Inflammatory macrophage (primary cell): ENCODE measurements at regions not wholly inside any gene's neighbourhood (a gene's known extent, or its start where the extent isn't known, plus 50 kb on each side); places are given as distances from the start of the nearest gene placed in this dataset.
A peak's percentile ranks its signal among the peaks of the same experiment; 100 is the strongest.

Experiments used
- DNase-seq, 2 donors: peaks; one replicate each; pipeline ENCODE4 v3.0.0-alpha.2; 2020 to 2022

DNA sequence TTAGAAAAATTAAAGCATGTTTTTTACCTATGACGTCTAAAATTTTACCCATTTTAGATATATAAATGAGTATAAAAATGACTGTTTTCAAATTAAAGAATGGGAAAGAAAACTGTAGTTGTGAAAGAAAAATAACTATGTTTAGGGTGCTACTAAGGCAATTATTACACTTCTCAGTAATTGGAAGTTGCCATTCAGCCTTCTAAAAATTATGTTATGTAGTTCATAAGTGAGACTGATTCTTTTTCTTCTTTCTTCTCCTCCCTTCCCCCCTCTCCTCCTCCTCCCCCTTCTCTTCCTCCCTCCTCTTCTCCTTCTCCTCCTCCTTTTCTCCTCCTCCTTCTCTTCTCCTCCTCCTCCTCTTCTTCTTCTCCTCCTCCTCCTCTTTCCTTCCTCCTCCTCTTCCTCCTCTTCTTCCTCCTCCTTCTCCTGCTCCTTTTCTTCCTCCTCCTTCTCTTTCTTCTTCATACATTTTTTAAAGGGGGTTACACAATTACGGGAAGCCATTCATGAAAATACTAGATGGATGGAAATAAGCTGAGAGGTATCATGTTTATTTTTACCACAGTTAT lies 223.6 kb downstream of the CETN3 start:
- no peak for DNase-seq

DNA sequence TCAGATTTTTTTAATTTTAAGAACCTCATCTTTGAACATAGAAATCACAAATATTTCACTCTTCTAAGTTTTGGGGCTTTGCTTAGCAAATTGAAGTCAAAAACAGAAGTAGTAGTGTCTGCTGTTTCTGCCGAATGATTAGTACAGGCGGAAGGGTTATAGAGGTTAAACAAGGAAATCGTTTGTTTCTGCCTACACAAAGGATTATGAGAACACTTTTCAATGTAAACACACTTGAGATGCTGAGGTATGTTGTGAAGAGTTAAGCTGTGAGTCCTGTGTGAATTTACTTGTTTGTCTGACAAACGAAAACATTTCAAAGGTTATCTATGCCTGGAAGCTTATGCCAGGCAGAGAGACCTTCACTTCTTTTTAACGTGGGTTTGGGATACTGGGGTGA lies 224.8 kb downstream of the CETN3 start:
- no peak for DNase-seq

DNA sequence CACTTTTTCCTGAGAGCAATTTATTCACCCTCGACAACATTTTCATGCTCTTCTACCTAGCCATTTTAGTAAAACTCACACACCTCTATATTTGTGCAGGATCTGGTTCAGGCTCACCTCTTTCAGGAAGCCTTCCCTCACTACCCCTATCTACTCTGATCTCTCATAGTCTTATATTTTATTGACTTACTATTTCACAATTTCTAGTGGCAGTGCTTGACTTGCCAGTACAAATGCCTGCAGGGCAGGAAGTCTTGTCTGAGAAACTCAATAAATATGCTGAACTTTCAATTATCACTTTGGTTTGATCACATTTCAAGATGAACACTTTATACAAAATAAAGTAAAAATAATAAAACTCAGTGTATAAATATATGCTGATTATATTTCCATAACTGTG lies 226.8 kb downstream of the CETN3 start:
- DNase-seq: no peak

DNA sequence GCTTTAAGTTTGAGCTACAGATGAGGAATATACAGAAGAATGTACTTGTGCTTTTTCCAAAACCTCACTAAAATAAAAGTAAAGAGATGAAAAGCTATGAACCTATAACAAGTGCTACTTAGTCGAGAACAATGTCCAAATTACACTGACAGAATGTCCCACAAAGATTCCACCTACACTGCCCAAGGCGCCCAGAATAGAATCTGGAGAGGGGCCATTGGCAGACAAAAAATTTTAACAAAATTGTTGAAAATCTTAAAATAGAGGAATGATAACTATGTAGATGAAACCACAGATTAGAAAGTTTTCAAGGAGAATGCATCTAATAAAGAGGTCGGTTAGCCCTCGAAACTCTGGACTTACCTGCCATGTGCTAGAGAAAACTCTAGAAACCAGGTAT lies 235.3 kb downstream of the CETN3 start:
- no peak for DNase-seq

DNA sequence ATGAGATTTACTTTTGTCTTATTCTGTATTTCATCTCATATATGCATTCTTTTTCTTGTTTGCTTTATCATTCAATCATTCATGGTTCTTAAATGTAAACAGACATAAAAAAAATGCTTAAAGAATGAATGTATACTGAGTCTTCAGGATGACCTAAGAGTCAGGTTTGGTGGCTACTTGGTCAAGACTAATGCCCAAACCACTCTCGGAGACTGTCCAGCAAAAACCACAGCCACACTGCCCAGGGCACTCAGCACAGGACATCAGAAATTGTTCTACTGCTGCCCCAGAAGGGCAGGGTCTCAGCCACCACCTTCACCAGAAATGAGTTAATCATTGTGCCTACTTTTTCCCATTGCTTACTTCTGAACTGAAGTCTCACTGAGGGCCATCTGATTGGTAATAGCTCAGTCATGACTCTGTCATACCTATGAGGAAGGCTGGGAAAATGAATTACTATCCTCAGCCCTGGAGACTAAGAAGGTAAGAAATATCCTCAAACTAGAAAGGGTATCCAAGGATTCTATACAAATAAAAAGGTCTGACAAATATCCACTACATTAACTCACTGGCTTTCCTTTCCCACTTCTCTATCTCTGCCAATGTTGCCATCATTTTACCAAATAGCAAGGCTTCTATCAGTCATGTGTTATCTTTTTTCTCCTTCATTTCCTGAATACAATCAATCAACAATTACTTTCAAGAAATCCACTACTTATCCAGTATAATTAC lies 236.1 kb downstream of the CETN3 start:
- DNase-seq: no peak

DNA sequence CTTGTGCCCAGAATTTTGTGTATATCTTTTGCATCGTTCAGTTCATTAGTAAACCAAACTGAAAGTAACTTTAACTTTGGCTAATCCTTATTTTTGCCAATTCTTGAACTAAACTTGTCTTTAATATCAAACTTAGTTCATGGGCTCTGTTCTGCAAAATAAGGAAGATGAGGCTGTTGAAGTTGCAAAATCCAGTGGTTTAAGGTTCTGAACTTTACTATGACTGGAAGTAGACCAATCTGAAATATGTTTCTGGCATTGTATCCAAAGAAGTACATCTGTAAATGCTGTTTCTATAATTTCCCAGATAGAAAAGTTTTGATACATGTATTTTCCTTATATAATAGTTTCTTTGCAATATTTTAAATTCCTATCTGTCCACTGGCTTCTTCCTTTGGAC lies 238.1 kb downstream of the CETN3 start:
- DNase-seq: peak; percentile 17 to 38

DNA sequence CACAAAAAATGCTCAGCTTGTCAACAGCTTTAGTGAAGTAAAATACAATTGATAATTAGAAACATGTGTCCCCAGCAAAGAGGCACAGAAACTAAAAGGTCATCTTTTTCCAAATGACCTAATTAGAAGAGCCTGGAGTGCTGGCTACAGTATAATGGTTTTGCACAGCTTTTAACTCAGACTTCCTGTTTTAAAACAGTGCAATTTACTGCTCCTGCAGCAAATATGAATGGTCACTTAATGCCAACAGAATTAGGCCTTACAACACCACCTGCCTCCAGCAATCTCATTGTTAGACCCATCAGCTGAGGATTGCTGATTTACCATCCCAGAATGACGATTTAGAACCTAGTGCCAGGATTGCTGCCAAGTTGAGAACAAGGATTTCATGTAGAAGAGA lies 239.3 kb downstream of the CETN3 start:
- peak; percentile 15 to 26 for DNase-seq

DNA sequence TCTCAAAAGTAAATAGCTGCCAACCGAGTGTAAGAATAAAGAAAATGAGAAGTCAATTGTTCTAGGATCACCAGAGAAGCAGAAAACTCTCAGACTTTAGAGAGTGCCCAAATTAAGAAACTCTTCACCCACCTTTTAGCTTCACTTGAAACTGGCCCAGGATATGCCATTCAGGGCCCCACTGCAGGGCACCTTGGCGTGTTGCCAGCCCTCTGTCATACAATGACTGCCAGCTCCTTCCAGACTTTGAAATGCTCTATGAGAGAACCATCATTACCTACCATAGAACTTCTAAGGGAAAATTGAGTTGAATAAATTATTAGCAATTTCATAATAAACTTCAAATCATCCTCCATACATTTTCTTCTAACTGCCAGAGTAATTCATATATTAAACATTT lies 240.5 kb downstream of the CETN3 start:
- no peak for DNase-seq

DNA sequence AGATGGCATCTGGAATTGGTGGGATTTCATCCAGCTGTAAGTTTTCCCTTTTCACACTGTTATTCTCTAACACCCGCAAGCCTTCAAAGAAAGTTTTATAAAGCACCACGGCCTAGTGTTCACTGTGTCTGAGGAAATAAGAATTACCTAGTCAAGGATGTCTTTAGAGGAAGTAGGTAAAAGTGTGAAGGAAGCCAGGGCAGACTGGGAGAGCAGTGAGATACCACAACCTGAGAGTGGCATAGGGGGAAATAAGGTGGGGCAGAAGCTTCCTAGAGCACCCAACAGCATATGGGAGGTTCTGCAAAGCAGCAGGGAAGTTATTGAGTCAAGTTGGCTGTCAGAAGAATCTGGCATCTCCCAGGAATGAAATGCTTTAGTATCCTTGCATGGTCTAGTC lies 241.2 kb downstream of the CETN3 start:
- no peak for DNase-seq

DNA sequence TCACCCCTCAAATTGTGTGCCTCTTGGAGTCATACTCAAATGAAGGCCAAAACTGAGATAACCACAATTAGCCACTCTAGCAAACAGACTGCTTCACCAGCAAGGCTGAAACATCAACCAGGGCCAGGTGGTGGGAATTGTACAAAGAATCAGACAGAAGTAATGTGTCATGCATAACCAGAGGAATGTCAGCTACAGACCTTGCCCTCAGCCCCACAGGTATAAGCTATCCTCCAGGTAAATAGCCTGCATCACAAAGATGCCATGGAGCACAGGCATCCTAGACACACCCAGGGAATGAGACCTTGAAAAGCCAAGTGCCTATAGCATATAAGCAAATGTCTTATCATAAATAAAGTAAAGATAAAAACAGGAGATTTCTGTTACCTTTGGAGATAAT lies 242.7 kb downstream of the CETN3 start:
- DNase-seq: no peak

DNA sequence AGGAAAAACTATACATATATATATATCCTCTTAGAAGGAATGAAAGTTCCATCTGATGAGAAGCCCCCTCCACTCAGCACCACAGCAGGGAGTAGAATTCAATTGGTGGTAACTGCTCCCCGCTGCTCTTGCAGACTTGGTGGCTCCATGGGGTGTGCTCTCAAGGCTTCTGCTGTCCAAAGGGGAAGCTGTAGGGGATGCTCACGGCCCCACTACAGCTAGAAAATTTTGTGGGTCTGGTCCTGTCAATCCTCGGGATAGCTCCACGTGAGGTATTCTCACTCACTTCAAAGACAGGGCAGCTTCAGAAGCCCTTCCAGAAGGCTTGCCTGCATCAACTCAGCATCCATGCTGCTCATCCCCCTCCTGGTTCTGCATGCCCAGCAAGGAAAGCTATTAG lies 247.2 kb downstream of the CETN3 start:
- no peak for DNase-seq

DNA sequence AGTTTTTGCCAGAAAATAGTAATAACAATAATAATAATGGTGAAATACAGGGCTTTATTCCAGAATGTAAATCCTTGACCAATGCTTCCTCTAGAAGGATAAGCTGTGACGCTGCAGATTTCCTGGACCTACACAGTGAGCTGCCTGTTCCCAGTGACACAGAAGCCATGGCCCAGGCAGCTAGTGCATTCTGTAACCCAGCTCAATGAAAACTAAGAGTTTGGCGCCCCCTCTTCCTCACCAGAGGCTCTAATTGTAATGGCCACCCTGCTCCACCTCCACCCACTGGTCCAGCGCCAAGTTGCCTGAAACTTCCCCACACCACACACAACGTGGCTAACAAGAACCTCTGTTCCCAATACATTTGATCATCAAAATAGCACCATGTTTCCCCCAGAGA lies 248.1 kb downstream of the CETN3 start:
- DNase-seq: peak; percentile 51 to 61

DNA sequence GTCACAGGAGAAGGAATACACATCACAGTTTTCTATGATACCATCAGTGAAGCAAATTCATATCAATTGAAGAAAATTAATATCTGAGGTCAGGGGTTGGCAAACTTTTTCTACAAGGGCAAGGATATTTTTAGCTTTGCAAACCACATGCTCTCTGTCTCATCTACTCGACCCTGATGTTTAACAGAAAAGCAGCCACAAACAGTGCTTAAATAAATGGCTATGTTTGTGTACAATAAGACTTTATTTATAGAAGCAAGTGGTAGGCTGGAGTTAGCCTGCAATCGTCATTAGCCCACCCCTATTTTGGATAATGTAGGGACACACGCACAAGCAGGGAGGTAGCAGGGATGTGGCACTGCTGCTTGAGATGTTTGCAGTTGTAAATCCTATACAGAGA lies 251.4 kb downstream of the CETN3 start:
- DNase-seq: no peak

DNA sequence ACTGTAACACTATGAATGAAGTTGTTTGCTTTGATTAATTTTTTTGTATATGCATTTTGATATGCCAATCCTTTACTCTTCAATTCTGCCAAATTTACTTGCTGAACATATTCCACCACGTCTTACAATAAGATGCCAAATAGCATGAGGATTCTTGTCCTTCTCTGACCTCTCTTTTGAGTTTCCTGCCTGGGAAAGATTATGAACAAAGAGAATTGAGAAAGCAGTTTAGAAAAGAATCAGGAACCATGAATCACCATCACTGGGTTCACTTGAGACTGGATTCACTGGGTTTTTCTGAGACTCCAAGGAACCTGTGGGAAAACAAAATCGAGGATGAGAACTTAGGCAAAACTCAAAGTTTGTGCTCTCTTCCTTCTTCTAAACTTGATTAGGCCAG lies 256.5 kb downstream of the CETN3 start:
- DNase-seq: no peak

DNA sequence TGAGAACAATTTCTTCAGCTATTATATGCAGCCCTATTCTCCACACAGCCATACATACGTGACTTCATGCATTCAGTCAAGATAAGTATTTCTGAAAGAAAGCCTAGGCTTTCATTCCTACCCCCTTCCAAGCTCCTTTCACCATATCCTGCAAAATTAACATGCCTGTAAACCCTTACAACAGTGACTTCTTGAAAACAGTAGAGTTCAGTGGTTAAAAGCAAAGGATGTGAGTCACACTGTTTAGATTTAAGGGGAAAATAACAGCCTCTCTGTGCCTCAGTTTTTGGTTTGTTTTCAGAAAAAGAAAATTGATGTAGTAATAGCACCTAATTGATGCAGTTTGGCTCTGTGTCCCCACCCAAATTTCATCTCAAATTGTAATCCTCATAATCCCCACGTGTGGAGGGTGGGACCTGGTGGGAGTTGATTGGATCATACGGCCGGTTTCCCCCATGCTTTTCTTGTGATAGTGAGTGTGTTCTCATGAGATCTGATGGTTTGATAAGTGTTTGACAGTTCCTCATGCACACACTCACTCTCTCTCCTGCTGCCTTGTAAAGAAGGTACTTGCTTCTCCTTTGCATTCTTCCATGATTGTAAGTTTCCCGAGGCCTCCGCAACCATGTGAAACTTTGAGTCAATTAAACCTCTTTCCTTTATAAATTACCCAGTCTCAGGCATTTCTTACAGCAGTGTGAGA lies 264.8 kb downstream of the CETN3 start:
- no peak for DNase-seq

DNA sequence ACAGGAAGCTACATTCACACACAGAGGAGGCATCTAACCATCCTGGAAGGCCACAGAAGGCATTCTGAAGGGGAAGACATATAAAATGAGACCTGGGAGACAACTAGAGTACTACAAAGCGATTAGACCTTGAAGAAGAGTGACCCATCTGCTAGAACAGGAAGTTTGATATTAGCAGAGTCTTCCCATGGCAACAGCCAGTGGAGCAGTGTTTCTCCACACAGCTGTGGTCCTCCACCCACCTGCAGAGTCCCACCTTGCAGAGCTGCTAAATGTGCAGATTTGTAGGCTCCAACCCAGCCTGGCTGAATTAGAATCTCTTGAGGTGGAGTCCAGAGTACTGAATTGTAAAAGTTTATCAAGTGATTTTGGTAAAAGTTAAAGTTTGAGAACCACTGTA lies 267.0 kb downstream of the CETN3 start:
- DNase-seq: no peak

DNA sequence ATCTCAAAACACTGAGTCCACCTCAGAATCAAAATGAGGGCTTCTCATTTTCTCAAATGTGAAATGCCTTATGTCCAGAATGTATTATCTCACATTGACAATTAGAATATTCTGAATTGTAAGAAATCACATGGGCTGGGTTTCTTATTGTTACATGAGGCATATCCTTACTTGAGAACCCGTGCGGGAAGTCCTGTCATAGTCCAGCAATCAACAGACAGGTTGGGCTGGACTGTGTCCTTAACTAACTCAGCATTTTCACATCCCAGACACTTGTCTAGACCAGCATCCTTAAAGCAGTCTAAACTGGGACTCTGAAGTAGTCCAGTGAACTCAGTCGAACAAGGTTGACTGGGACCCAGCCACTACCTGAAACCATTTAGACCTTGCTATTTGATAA lies 267.6 kb downstream of the CETN3 start:
- no peak for DNase-seq

DNA sequence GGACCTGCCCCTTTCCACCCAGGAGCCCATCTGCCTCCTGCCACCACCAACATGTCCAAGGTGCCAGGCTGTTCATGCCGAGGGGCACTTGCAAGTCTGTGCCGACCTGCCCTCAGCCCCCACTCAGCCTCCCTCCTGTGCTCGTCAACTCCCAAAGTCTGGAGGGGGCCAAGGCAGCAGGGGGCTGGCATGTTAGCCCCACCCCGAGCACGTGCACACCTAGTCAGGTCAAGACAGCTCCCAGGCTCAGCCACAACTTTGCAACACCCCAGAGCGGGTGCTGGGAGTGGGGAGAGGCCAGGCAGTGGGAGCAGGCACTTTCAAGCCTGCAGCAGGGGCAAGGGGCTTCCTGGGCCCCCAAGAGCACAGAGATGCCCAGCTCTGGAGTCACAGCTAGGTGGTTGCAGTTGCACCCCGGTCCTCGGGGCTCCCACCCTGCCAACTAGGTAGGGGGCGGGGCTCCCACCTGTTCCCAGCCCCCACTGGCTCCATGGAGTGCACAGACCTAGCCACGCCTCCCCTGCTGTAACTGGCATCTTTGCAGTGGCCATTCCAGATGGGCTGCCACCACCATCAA lies 272.5 kb downstream of the CETN3 start:
- no peak for DNase-seq

DNA sequence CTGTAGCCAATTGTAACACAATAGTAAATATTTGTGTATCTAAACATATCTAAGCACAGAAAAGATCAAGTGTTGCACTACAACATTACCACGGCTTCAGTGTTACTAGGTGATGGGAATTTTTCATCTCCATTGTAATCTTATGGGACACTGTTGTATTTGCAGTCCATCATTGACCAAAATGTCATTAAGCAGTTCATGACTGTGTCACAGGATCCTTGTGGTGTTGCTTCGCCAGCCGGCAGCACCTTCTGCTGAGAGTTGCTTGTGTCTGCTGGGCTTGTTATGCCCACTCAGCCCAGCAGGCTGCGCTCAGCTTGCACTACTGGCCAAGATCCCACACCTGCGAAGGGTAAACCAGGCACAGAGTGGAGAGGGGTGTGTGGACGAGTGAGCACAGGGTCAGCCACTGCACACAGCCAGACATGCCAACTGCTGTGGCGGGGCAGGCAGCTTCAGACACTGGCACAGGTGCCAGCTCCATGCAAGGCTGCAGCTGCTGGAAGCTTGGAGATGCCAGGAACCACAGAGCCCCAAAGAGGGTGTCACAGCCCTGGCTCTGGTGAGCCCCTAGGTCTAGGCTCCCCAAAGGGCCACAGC lies 273.7 kb downstream of the CETN3 start:
- no peak for DNase-seq

DNA sequence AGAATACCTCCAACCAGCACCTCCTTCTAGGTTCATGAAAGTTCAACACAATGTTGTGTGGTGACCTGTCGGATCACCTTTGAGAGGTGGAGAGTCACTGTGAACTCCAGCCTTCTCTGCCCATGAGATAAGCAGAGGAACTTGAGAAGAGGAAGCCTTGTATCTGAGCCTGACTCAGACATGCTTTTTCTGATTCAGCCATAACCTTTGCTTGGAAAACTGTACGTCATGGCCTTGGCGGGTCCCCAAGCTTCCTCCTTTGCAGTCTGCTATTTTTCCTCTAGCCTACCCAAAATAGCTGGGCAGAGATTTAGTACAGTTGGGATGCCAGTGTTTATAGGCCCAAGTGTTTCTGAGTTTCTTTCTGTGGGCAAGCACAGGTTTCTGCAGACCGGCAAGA lies 274.7 kb downstream of the CETN3 start:
- peak; percentile 73 to 76 for DNase-seq

DNA sequence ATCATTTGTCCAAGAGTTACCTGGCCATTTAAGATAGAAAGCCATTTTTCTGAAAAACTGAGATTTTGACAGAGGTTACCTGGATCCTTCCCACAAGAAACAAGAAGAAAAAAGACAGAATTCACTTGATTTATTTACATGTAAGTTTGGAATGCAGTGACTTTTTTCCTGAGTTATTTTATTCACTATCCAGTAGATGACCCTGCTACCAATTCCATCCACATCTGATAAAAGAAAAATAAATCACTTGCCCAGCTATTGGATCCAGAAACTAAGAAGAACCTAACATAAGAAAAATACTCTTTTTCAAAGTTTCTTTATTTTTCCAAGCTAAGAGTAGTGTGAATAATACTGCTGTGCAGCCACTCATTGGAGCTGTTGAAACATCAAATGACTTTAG lies 275.2 kb downstream of the CETN3 start:
- no peak for DNase-seq

DNA sequence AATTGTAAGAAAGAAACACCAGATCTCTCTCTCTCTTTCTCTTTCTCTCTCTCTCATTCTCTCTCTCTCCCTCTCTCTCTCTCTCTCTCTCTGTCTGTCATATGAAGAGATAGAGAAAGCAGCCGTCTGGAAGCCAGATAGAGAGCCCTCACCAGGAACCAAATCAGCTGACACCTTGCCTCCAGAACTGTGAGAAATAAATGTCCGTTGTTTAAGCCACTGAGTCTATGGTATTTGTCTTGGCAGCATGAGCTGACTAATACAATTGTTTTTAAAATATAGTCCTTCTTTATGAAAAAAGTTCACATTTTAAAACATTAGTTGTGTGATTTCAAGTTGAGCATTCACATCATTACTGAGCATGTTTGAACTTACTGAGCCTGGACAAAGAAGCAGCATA lies 275.6 kb downstream of the CETN3 start:
- no peak for DNase-seq

DNA sequence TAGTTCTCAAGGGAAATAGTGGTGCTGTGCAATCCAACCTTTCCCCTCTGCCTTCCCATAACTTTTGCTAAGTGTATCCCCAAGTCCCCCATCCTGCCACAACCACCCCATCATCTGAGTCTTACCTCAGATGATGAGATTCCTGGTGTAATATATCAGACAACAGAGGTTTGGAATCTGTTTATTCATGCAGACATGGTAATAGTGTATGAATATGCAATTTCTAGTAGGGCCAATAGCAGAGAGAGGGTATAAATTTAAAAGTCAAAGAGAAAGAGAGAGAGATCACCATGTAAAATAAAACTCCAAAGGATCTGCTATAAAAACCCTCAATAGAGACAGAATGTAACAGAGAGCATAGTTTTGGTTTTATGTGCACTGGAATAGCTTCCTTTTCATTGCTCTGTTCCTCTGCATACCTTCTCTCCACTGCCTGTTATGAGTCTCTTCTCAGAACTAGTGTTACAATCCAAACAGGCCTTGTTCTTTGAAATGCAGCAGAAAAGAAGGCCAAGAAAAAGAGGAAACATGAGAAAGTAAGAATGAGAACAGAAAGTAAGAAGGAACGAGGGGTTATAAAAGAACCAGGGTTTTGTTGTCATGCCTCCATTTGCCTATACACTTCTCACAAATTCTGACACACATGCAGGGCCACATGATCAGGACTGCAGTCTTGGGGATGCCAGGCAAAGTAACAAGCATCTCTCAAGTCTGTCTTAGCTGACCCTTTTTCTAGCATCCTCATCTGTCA lies 278.0 kb downstream of the CETN3 start:
- peak; percentile 27 to 51 for DNase-seq
